IPS-18a (cell line): ENCODE measurements at regions not wholly inside any gene's neighbourhood (a gene's known extent, or its start where the extent isn't known, plus 50 kb on each side); places are given as distances from the start of the nearest gene placed in this dataset.

ENCODE experiments used
- H3K27ac ChIP-seq: one replicate; pipeline ENCODE4 v1.5.1; 2013; ENCODE audit warnings: low read length
- H3K27me3 ChIP-seq: one replicate; pipeline ENCODE4 v1.6.1; 2013; ENCODE audit warnings: mild to moderate bottlenecking, low read length; ENCODE audit not compliant: control insufficient read depth, insufficient read depth
- H3K36me3 ChIP-seq: one replicate; pipeline ENCODE4 v1.6.1; 2013; ENCODE audit warnings: low read depth, low read length; ENCODE audit not compliant: control insufficient read depth
- H3K4me1 ChIP-seq: one replicate; pipeline ENCODE4 v1.6.1; 2013; ENCODE audit warnings: low read depth, low read length; ENCODE audit not compliant: control insufficient read depth
- H3K4me3 ChIP-seq: one replicate; pipeline ENCODE4 v1.5.1; 2013; ENCODE audit warnings: low read length
- H3K9ac ChIP-seq: one replicate; pipeline ENCODE4 v1.6.1; 2013; ENCODE audit warnings: mild to moderate bottlenecking, low read length, moderate library complexity
- H3K9me3 ChIP-seq: one replicate; pipeline ENCODE4 v1.6.1; 2013; ENCODE audit warnings: low read depth, low read length; ENCODE audit not compliant: control insufficient read depth

DNA sequence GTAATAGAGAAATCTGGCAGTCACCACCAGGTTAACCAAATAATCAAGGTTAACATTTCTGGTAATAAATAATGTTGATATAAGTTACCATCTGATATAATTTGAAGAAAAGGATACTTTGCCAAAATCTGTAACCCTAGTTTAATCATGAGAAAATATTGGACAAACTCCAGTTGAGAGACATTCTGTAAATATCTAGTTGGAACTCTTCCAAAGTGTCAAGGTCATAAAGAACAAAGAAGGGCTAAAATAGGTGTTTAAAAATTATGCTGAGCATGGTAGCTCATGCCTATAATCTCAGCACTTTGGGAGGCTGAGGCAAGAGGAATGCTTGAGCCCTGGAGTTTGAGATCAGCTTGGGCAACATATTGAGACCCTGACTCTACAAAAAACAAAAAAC is 253.3 kb downstream of the MRPS30 start:
- Histone ChIP-seq H3K36me3 (no peaks in the 10 kb centered on the region), H3K27me3 (no peaks in the 10 kb centered on the region), H3K27ac (peak overlapping the region; percentile 80), H3K9me3 (no peaks in the 10 kb centered on the region), H3K4me1 (peaks cover 39% of the 10 kb centered on the region), H3K9ac (no peak overlapping the region), H3K4me3 (no peak overlapping the region)

DNA sequence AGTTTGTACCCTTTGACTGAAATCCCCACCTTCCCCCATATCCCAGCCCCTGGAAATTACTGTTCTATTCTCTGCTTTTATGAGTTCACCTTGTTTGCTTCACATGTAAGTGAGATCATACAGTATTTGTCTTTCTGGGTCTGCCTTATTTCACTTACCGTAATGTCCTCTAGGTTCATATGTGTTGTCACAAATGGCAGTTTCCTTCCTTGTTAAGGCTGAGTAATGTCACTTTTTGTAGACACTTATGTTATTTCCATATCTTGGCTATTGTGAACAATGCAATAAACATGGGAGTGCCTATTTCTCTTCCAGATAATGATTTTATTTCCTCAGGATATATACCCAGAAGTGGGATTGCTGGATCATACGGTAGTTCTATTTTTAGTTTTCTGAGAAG is 272.3 kb downstream of the MRPS30 start:
- H3K9me3 ChIP-seq = no peaks in the 10 kb centered on the region
- H3K27ac ChIP-seq = no peak overlapping the region
- no peaks in the 10 kb centered on the region for H3K36me3 ChIP-seq
- no peaks in the 10 kb centered on the region for H3K27me3 ChIP-seq
- H3K9ac ChIP-seq = no peak overlapping the region
- no peak overlapping the region for H3K4me3 ChIP-seq
- H3K4me1 ChIP-seq = no peaks in the 10 kb centered on the region

DNA sequence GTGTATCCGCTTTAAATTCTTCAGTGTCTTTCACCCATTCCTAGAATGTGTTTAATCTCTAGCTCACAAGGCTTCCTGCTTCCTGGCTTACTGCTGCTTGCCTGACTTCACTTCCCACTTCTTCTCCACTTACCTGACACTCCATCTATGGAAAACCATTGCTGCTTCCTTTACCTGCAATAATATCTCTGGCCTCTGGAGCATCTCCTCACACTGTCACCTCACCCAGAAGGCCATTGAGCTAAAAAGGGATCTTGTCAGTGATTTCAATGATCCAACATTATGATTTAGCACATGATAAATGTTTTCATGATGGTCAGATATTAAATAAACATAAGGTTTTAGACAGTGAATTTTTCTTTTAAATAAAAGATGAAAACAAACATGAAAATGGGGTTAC is 281.1 kb downstream of the MRPS30 start:
- Histone ChIP-seq H3K4me1 (no peaks in the 10 kb centered on the region), H3K4me3 (no peak overlapping the region), H3K36me3 (no peaks in the 10 kb centered on the region), H3K27ac (no peak overlapping the region), H3K9ac (no peak overlapping the region), H3K9me3 (no peaks in the 10 kb centered on the region), H3K27me3 (no peaks in the 10 kb centered on the region)

DNA sequence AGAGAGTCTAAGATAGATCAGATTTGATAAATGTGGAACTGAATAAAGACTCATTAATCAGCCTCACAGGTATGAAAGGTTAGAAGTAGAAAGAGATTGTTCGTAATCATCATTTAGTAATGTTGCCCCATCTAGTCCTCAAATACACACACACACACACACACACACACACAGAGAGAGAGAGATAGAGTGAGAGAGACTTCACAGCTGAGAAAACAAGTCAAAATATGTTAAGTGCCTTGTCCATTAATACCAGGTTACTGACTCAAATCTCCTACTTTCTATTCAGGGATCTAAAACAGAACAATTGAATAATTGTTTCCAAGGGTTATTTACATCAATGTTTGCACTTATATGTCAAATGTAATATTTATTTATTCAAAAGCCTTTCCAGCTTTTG is 284.6 kb downstream of the MRPS30 start:
- Histone ChIP-seq H3K9ac (no peak overlapping the region), H3K36me3 (no peaks in the 10 kb centered on the region), H3K4me1 (no peaks in the 10 kb centered on the region), H3K27ac (no peak overlapping the region), H3K4me3 (no peak overlapping the region), H3K9me3 (no peaks in the 10 kb centered on the region), H3K27me3 (no peaks in the 10 kb centered on the region)

DNA sequence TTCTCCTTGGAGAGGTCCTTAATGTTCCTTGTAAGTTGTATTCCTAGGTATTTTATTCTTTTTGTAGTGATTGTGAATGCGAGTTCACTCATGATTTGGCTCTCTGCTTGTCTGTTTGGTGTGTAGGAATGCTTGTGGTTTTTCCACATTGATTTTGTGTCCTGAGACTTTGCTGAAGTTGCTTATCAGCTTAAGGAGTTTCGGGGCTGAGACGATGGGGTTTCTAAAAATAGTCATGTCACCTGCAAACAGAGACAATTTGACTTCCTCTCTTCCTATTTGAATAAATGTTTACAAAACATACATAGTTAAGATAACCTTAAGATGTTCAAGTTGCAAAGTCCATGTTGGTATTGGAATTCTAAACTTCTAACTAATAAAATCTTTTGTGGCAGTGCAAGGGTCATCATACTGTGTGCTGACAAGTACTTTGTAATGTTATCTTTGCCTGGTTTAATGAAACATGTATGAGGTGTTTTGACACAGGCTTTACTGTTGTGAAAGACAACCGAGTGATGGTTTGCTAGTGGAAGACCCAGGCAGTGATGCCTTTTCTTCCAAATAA is 286.2 kb downstream of the MRPS30 start:
- Histone ChIP-seq H3K4me3 (no peak overlapping the region), H3K36me3 (no peaks in the 10 kb centered on the region), H3K4me1 (no peaks in the 10 kb centered on the region), H3K27ac (no peak overlapping the region), H3K9me3 (no peaks in the 10 kb centered on the region), H3K9ac (no peak overlapping the region), H3K27me3 (no peaks in the 10 kb centered on the region)

DNA sequence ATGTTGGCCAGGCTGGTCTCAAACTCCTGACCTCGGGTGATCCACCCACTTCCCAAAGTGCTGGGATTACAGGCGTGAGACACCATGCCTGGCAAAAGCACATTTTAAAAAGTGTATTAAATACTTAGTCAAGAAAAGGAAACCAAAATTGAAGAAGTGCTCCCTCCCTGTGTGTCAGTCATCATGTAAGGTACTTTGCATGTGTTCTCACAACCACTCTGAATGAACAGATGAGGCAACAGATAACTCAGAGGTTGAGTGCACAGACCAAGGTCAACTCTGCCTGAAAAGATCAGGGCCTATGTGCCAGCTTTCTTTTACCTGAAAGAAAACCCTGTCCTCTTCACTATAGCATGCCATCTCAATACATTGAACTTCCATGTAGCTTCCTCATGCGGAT is 289.7 kb downstream of the MRPS30 start:
- Histone ChIP-seq H3K9ac (no peak overlapping the region), H3K9me3 (no peaks in the 10 kb centered on the region), H3K4me1 (no peaks in the 10 kb centered on the region), H3K27me3 (no peaks in the 10 kb centered on the region), H3K4me3 (no peak overlapping the region), H3K36me3 (no peaks in the 10 kb centered on the region), H3K27ac (no peak overlapping the region)

DNA sequence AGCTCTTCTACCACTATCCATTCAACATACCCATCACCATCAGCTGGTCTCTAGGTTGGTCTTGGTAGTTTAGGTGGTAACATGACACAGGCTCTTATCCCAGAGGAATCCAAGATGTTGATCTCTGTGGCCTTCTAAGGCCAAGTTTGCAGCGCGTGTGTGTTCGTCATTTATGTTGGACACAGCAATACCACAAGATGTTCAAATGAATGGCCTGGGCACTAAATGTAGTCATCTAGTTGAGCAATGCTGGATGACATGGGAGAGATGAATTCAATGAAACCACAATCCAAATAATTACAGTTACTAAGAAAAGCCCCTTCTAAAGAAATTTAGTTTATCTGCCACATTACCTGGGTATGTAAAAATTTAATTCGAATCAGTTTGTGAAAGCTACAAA is 292.4 kb downstream of the MRPS30 start:
- Histone ChIP-seq H3K4me1 (no peaks in the 10 kb centered on the region), H3K27ac (no peak overlapping the region), H3K9ac (no peak overlapping the region), H3K36me3 (no peaks in the 10 kb centered on the region), H3K4me3 (no peak overlapping the region), H3K9me3 (no peaks in the 10 kb centered on the region), H3K27me3 (no peaks in the 10 kb centered on the region)

DNA sequence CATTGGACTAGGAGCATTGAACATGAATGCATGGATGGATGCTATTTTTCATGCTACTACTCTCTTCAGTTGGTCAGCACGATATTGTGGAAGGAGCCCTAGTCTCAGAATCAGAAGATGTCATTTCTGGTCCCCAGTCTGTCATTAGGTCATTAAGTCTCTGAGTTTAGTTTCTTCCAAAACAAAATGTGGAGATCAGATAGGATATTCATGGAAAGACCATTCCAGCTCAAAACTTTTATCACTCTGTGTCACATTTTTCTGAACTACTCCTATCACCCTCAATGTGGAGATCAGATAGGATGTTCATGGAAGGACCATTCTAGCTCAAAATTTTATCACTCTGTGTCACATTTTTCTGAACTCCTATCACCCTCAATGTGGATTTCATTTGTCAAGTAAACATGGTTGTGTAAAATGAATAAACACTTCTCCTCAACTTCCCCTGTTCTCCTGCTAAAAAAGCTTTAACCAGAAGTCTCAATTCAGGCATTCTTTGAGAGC is 296.8 kb downstream of the MRPS30 start:
- no peaks in the 10 kb centered on the region for H3K36me3 ChIP-seq
- H3K27ac ChIP-seq = no peak overlapping the region
- no peak overlapping the region for H3K9ac ChIP-seq
- H3K4me3 ChIP-seq = no peak overlapping the region
- peaks cover 17% of the 10 kb centered on the region for H3K4me1 ChIP-seq
- H3K27me3 ChIP-seq = no peaks in the 10 kb centered on the region
- no peaks in the 10 kb centered on the region for H3K9me3 ChIP-seq

DNA sequence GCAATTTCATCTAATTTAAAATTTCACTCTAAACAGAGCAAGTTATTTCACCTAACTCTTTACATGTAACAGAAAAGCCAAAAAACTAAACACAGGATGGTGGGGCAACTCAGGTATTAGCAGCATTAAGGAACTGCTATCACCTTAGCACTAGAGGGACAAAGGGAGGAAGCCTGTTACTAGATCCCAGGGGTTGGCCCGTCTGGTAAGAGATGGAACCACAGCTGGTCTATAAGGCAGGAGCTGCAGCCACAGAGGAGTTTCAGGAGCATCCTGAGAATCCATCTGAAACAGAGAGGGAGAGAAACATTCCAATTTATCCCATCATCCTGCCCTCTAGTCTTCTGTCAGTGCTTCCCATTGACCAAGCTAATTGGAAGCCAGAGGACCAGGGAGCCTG is 300.3 kb downstream of the MRPS30 start:
- Histone ChIP-seq H3K9ac (no peak overlapping the region), H3K4me3 (peak overlapping the region; percentile 23), H3K4me1 (peaks cover 35% of the 10 kb centered on the region), H3K27me3 (no peaks in the 10 kb centered on the region), H3K9me3 (no peaks in the 10 kb centered on the region), H3K27ac (no peak overlapping the region), H3K36me3 (no peaks in the 10 kb centered on the region)

DNA sequence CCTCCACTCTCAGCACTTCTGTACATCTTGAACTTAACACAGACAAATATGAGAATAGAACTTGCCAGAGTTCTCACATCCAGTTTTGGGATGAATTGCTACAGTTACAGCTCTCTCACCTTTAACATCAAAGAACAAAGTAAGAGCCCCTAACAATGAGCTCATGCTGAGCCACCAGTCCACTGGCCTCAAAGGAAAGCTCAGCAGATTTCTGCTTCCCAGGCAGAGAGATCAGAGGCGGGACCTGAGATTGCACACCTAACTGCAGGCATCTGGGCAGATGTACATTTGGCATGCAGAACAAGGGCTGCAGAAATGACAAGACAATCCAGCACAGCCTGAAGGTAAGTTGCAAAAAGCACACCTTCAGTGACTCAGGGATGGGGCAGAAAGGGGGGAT is 300.9 kb downstream of the MRPS30 start:
- Histone ChIP-seq H3K4me3 (peak overlapping the region; percentile 23), H3K27me3 (no peaks in the 10 kb centered on the region), H3K27ac (no peak overlapping the region), H3K9ac (no peak overlapping the region), H3K36me3 (no peaks in the 10 kb centered on the region), H3K4me1 (peaks cover 35% of the 10 kb centered on the region), H3K9me3 (no peaks in the 10 kb centered on the region)

DNA sequence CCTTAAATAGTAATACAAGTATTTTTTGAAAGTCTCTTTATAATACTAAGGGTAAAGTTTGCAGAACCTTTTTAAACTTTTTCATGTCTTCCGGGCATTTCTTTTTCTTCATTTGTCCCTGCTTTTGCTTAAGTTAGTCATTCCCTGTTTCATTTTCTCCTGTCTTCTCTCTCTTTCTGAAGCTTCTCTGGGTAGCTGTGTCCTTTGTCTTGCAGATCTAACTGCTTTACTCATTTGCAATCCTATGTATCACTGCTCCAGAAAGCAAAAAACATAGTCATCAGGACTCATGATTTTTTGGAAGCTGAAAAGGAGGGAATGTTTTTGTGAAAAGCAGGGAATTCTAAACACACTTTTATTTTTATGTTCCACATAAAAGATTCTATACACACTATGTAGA is 301.7 kb downstream of the MRPS30 start:
- H3K4me3 ChIP-seq = peak overlapping the region; percentile 23

DNA sequence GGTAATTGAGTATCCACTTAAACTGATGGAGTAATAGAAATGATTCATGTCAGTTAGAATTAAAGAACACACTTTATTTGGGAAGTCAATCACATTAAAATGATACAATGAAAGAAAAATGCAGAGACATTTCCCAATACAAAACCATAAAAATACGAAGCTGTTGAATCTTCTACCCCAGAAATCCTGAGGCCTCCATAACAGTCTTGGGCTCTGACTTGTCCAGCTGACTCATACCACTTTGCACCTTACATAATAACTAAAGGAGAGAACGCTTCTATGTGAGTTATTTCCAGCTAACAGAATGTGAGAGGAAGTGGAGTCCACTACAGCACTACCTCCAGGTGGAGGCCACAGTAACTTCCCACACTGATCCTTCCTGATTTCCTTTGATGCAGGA is 305.0 kb downstream of the MRPS30 start:
- Histone ChIP-seq H3K9me3 (peaks cover 13% of the 10 kb centered on the region), H3K36me3 (no peaks in the 10 kb centered on the region), H3K4me1 (peaks cover 35% of the 10 kb centered on the region), H3K4me3 (no peak overlapping the region), H3K27ac (no peak overlapping the region), H3K9ac (no peak overlapping the region), H3K27me3 (no peaks in the 10 kb centered on the region)

More for the DNA sequence above, 301.7 kb downstream of the MRPS30 start:
- peaks cover 35% of the 10 kb centered on the region for H3K4me1 ChIP-seq
- no peaks in the 10 kb centered on the region for H3K27me3 ChIP-seq
- H3K27ac ChIP-seq = peak overlapping the region; percentile 51
- no peaks in the 10 kb centered on the region for H3K9me3 ChIP-seq
- no peaks in the 10 kb centered on the region for H3K36me3 ChIP-seq
- H3K9ac ChIP-seq = peak overlapping the region; percentile 24
